IMR-90 (cell line): ENCODE measurements at regions not wholly inside any gene's neighbourhood (a gene's known extent, or its start where the extent isn't known, plus 50 kb on each side); places are given as distances from the start of the nearest gene placed in this dataset.

Experiments
- ATAC-seq: fragments of 200-7000 bp; cut with Tn5 transposase; 2 replicates; pipeline ENCODE4 v1.9.1; 2020; ENCODE audit warnings: low read depth, mild to moderate bottlenecking, moderate library complexity
- BruUV-seq: library from RNA; stranded (reverse); fragments of 400-500 nt; replicated peaks from 2 replicates; lab custom pipeline; 2021; lab: Mats Ljungman, UMichigan
- CTCF ChIA-PET: fragments of 300-600 bp; formaldehyde crosslinking; extraction: SDS; loops from one replicate; lab custom pipeline; 2021; ENCODE audit warnings: antibody characterized with exemption; lab: Yijun Ruan, JAX
- POLR2A ChIA-PET: fragments of 300-600 bp; sonication (Branson Sonifier 250); formaldehyde crosslinking; loops from one replicate; lab custom pipeline; 2022; ENCODE audit warnings: antibody characterized with exemption; ENCODE audit not compliant: unreplicated experiment; lab: Charles Lee
- DNase-seq: peaks from one replicate; pipeline ENCODE4 v3.0.0; 2013
- H2AFZ ChIP-seq: replicated peaks from 2 replicates; pipeline ENCODE3; 2013; ENCODE audit warnings: low read length, mild to moderate bottlenecking; ENCODE audit not compliant: poor library complexity
- H2AK5ac ChIP-seq: 2 replicates; pipeline ENCODE4 v1.6.1; 2013; ENCODE audit warnings: low read depth, low read length, inconsistent platforms
- H2AK9ac ChIP-seq: replicated peaks from 2 replicates; pipeline ENCODE3; 2013; ENCODE audit warnings: mild to moderate bottlenecking, low read depth, low read length, moderate library complexity; ENCODE audit not compliant: poor library complexity
- H2BK120ac ChIP-seq: 2 replicates; pipeline ENCODE4 v1.6.1; 2013; ENCODE audit warnings: low read depth, low read length, inconsistent platforms
- H2BK15ac ChIP-seq: 3 replicates; pipeline ENCODE4 v1.6.1; 2013; ENCODE audit warnings: low read depth, low read length, inconsistent platforms
- H2BK20ac ChIP-seq: 2 replicates; pipeline ENCODE4 v1.6.1; 2013; ENCODE audit warnings: low read depth, mild to moderate bottlenecking, inconsistent platforms, low read length, moderate library complexity
- H2BK5ac ChIP-seq: 2 replicates; pipeline ENCODE4 v1.6.1; 2013; ENCODE audit warnings: mild to moderate bottlenecking, low read depth, low read length, inconsistent platforms; ENCODE audit not compliant: poor library complexity, severe bottlenecking
- H3K14ac ChIP-seq: replicated peaks from 2 replicates; pipeline ENCODE4 v1.6.1; 2013; ENCODE audit warnings: low read depth, low read length, inconsistent platforms
- H3K18ac ChIP-seq: 2 replicates; pipeline ENCODE4 v1.6.1; 2013; ENCODE audit warnings: low read depth, low read length, control low read depth
- H3K23ac ChIP-seq: 2 replicates; pipeline ENCODE4 v1.6.1; 2013; ENCODE audit warnings: low read depth, low read length, inconsistent platforms
- H3K27ac ChIP-seq: 2 replicates; pipeline ENCODE4 v1.5.1; 2013; ENCODE audit warnings: mild to moderate bottlenecking, control low read depth, low read length; ENCODE audit not compliant: insufficient read depth
- H3K27me3 ChIP-seq: 2 replicates; pipeline ENCODE4 v1.6.1; 2013; ENCODE audit warnings: low read length; ENCODE audit not compliant: control insufficient read depth, insufficient read depth
- H3K36me3 ChIP-seq: 2 replicates; pipeline ENCODE4 v1.6.1; 2013; ENCODE audit warnings: low read length, mixed read lengths; ENCODE audit not compliant: control insufficient read depth, insufficient read depth
- H3K4ac ChIP-seq: 2 replicates; pipeline ENCODE4 v1.6.1; 2013; ENCODE audit warnings: low read depth, low read length, inconsistent platforms
- H3K4me1 ChIP-seq: 2 replicates; pipeline ENCODE4 v1.6.1; 2013; ENCODE audit warnings: low read length, mixed read lengths; ENCODE audit not compliant: control insufficient read depth, insufficient read depth
- H3K4me2 ChIP-seq: 2 replicates; pipeline ENCODE4 v1.6.1; 2013; ENCODE audit warnings: low read depth, mild to moderate bottlenecking, control low read depth, low read length, moderate library complexity
- H3K4me3 ChIP-seq: 2 replicates; pipeline ENCODE4 v1.5.1; 2013; ENCODE audit warnings: low read depth, mild to moderate bottlenecking, control low read depth, low read length, moderate library complexity; ENCODE audit not compliant: insufficient read depth
- H3K56ac ChIP-seq: 2 replicates; pipeline ENCODE4 v1.6.1; 2013; ENCODE audit warnings: low read length, inconsistent platforms; ENCODE audit not compliant: insufficient read depth; ENCODE audit errors: extremely low read depth
- H3K79me1 ChIP-seq, 2 experiments: 2 replicates each; pipeline ENCODE4 v1.6.1; 2013; ENCODE audit warnings: low read length in 2 of 2, inconsistent platforms in 1 of 2, low read depth in 1 of 2
- H3K9ac ChIP-seq: 2 replicates; pipeline ENCODE4 v1.6.1; 2013; ENCODE audit warnings: low read depth, low read length, control low read depth
- H3K9me1 ChIP-seq: 2 replicates; pipeline ENCODE4 v1.6.1; 2013; ENCODE audit warnings: low read length, inconsistent platforms; ENCODE audit not compliant: insufficient read depth
- H3K9me3 ChIP-seq: 2 replicates; pipeline ENCODE4 v1.6.1; 2013; ENCODE audit warnings: low read length; ENCODE audit not compliant: control insufficient read depth, insufficient read depth
- H4K20me1 ChIP-seq: 2 replicates; pipeline ENCODE4 v1.6.1; 2013; ENCODE audit warnings: low read length, inconsistent platforms; ENCODE audit not compliant: insufficient read depth
- H4K5ac ChIP-seq: 2 replicates; pipeline ENCODE4 v1.6.1; 2013; ENCODE audit warnings: mild to moderate bottlenecking, low read depth, low read length, control low read depth
- H4K8ac ChIP-seq, 2 experiments: 2 replicates each; pipeline ENCODE4 v1.6.1; 2013; ENCODE audit warnings: low read depth in 2 of 2, low read length in 2 of 2, control low read depth in 1 of 2, inconsistent platforms in 1 of 2
- H4K91ac ChIP-seq: 2 replicates; pipeline ENCODE4 v1.6.1; 2013; ENCODE audit warnings: low read depth, low read length, inconsistent platforms; ENCODE audit not compliant: insufficient read depth
- CEBPB ChIP-seq: IDR thresholded peaks from 2 replicates; pipeline ENCODE4 v1.6.1; 2012; ENCODE audit warnings: low read depth, low read length, improper control_type of control experiment
- NFE2L2 ChIP-seq: fragments of 150-350 bp; IDR thresholded peaks from 2 replicates; pipeline ENCODE4 v1.6.1; 2016; ENCODE audit warnings: low read depth, mild to moderate bottlenecking, low read length
- WGBS, 2 experiments: methylation state at CpG; one replicate each; pipeline versions ENCODE4 v1.1.5 to v1.1.7; 2013; ENCODE audit warnings: missing lambda C conversion rate in 2 of 2; ENCODE audit not compliant: insufficient read length in 1 of 2; ENCODE audit errors: extremely low coverage in 2 of 2; 5-methylcytosine and 5-hydroxymethylcytosine counted together
- dilution Hi-C: fragments of 300-500 bp; cut with HindIII; formaldehyde crosslinking; loops from one replicate; pipeline ENCODE4 v1.14.3; 2018; ENCODE audit warnings: low sequenced_read_pairs; ENCODE audit not compliant: unreplicated experiment
- in situ Hi-C: fragments of 300-500 bp; cut with MboI; formaldehyde crosslinking; loops from 3 replicates; pipeline ENCODE4 v1.14.3; 2019; ENCODE audit warnings: low sequenced_read_pairs, inconsistent platforms, mixed read lengths
- intact Hi-C: fragments of 100-400 bp; cut with micrococcal nuclease; formaldehyde crosslinking; loops from 2 replicates; pipeline ENCODE4 v1.10.0; 2022

GRCh38 chr7:32223721-32224120 lies 153.5 kb upstream of the PDE1C start:
- H2BK15ac ChIP-seq, result no peak overlapping the region
- H2BK20ac ChIP-seq, result no peak overlapping the region
- TF ChIP-seq CEBPB (no peak), NFE2L2 (no peak)
- H2AFZ ChIP-seq, result no peak overlapping the region
- no peaks in the 10 kb centered on the region; the same call in 1 of the 2 replicates for H3K9me3 ChIP-seq
- H4K5ac ChIP-seq, result no peak overlapping the region
- peaks cover under 1% of the 10 kb centered on the region; the same call in 1 of the 2 replicates for H3K27me3 ChIP-seq
- no peak for DNase-seq
- intact Hi-C loops (no loop called here), in situ Hi-C loops (no loop called here), dilution Hi-C loops (no loop called here)
- no peak overlapping the region for H3K4me2 ChIP-seq
- no peaks in the 10 kb centered on the region for H4K20me1 ChIP-seq
- H3K56ac ChIP-seq, result no peak overlapping the region
- no peak overlapping the region for H3K18ac ChIP-seq
- H4K8ac ChIP-seq, result no peak overlapping the region
- H2AK9ac ChIP-seq, result no peak overlapping the region
- no peaks in the 10 kb centered on the region for H3K4me1 ChIP-seq
- H4K91ac ChIP-seq, result no peak overlapping the region
- H3K79me1 ChIP-seq, result no peaks in the 10 kb centered on the region
- 67% methylated on average over 3 of the region's 8 CpGs; no CpG with 5 or more reads in 1 of the 2 experiments for WGBS, 2 experiments
- no peak overlapping the region for H3K4ac ChIP-seq
- ChIA-PET CTCF (no interaction called here), POLR2A (no interaction called here)
- no peak overlapping the region for H3K27ac ChIP-seq
- H3K36me3 ChIP-seq, result no peaks in the 10 kb centered on the region
- no peak overlapping the region for H3K4me3 ChIP-seq
- H3K9ac ChIP-seq, result no peak overlapping the region
- no peak overlapping the region for H3K14ac ChIP-seq
- no peak overlapping the region for H2BK5ac ChIP-seq
- no peak overlapping the region for H3K23ac ChIP-seq
- no peaks in the 10 kb centered on the region for H3K9me1 ChIP-seq
- BruUV-seq, result no TSS peak
- no peak overlapping the region for H2BK120ac ChIP-seq
- ATAC-seq, result no peak
- no peak overlapping the region for H2AK5ac ChIP-seq
